CD4-positive, alpha-beta T cell treated with Interleukin-15 for 4 hours (primary cell): ENCODE measurements at regions not wholly inside any gene's neighbourhood (a gene's known extent, or its start where the extent isn't known, plus 50 kb on each side); places are given as distances from the start of the nearest gene placed in this dataset.

Experiments used
- DNase-seq: peaks from one replicate; pipeline ENCODE4 v3.0.0-alpha.2; 2020; ENCODE audit warnings: low spot score

- DNase-seq, result no peak
Measured at GRCh38 chr3:178397202-178397601, 139.0 kb upstream of the KCNMB2 start.

GRCh38 chr3:178397836-178398235 is 138.4 kb upstream of the KCNMB2 start:
- DNase-seq, result no peak

GRCh38 chr3:178404961-178405360 is 131.3 kb upstream of the KCNMB2 start:
- DNase-seq, result no peak

DNA sequence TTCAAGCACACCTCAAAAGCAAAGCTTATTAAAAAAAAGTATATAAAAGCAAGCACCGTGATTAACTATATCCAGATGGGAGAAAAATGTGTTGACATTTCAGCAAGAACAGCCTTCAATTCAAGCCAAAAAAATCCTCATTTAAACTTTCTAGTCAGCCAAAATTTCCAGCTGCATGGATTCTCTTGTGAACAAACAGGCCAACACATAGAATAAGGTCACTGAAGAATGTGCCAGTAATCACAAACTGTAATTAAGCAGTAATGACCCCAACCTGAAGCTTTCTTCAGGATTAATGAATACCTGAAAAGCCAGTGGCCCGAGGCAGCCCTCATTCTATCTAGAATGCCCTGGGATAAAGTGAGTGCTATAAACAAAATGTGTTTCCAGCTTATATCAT is 130.7 kb upstream of the KCNMB2 start:
- no peak for DNase-seq

DNA sequence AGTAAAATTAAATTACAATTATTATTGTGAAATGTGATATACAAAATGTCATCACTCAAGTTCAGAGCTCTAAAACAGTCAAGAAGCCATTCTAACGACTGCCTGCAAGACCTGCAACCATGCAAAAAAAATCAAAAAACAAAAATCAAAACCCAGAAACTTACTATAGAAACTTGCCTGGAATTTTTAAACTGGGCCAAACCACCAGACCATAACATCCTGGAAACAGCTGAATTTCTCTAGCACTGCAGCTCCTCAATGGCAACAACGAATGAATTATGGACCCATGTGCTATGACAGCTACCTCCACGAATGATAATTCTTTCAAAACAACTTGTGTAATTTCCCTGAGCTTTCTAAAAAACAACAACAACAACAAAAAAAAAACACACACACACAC is 130.0 kb upstream of the KCNMB2 start:
- DNase-seq, result no peak

DNA sequence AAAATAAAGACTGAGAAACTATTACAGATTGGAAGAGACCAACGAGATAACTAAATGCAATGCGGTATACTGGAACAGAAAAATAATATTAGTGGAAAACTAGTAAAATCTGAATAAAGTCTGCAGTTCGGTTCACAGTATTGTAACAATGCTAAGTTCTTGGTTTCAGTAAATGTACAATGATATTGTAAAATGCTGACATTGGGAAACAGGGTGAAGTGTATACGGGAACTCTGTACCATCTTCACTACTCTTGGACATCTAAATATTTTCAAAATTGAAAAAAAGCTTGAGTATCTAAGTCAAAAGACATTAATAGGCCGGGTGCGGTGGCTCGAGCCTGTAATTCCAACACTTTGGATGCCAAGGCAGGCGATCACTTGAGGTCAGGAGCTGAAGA is 120.9 kb upstream of the KCNMB2 start:
- DNase-seq, result no peak

- no peak for DNase-seq
Measured at GRCh38 chr3:178417736-178418135, 118.5 kb upstream of the KCNMB2 start.

- DNase-seq, result no peak
Measured at GRCh38 chr3:178419071-178419470, 117.2 kb upstream of the KCNMB2 start.

DNA sequence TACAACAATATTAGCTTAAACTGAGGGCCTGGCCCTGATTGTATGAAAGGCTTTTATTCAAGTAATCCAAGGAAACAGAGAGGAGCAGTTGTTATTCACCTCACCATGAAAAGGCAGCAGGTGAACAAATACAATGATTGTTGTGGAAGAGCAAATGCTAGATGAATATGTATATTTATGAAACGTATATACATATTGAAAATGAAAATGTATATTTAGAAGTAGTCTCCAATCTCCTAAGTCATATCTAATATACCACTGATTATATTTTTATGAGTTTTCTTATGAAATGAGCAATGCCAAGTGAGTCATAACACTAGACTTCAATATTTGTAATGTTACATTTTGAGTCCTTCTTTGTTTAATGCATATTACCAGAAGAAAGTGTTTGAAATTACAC is 116.2 kb upstream of the KCNMB2 start:
- no peak for DNase-seq

- DNase-seq, result no peak
Measured at GRCh38 chr3:178421069-178421468, 115.2 kb upstream of the KCNMB2 start.

- DNase-seq, result no peak
Measured at GRCh38 chr3:178422406-178422805, 113.8 kb upstream of the KCNMB2 start.

DNA sequence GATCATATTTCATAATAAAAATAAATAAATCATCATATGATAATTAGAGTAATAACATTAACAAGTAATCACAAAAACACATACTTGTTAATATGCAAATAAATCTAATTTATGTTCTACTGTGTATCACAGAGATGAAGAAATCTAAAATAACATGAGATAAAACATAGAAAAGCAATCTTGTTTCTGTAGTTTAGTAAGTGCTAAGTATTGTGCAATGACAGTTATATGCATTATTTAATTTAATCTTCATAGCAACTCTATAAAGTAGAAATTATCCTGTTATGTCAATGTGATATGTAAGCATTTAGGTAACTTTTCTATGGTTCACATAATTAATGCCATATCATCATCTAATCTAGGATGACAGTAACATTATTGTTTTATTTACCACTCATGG is 108.2 kb upstream of the KCNMB2 start:
- no peak for DNase-seq

GRCh38 chr3:178434206-178434805 is 101.9 kb upstream of the KCNMB2 start:
- no peak for DNase-seq

- no peak for DNase-seq
Measured at GRCh38 chr3:178435575-178435974, 100.7 kb upstream of the KCNMB2 start.

- DNase-seq, result no peak
Measured at GRCh38 chr3:178436773-178437172, 99.5 kb upstream of the KCNMB2 start.

DNA sequence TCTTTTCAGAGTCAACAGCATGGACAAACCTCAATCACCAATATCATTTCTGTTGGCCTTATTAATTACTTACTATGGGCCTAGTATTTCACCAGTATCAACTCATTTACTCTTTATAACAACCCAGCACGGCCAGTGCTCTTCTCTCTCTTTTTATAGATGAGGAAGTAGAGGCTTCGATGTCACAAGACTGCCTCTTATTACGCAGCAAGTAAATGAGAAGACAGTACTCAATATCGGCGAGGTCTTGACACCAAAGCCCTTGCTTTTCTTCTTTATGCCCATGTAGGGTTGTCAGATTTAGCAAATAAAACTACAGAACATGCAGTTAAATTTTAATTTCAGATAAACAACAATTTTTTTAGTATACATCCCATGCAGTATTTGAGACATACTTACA is 99.0 kb upstream of the KCNMB2 start:
- no peak for DNase-seq

- no peak for DNase-seq
Measured at GRCh38 chr3:178439504-178439903, 96.7 kb upstream of the KCNMB2 start.

GRCh38 chr3:178440043-178440442 is 96.2 kb upstream of the KCNMB2 start:
- no peak for DNase-seq

- no peak for DNase-seq
Measured at GRCh38 chr3:178443634-178444033, 92.6 kb upstream of the KCNMB2 start.

- DNase-seq, result no peak
Measured at GRCh38 chr3:178445139-178445538, 91.1 kb upstream of the KCNMB2 start.

- no peak for DNase-seq
Measured at GRCh38 chr3:178446059-178446458, 90.2 kb upstream of the KCNMB2 start.

DNA sequence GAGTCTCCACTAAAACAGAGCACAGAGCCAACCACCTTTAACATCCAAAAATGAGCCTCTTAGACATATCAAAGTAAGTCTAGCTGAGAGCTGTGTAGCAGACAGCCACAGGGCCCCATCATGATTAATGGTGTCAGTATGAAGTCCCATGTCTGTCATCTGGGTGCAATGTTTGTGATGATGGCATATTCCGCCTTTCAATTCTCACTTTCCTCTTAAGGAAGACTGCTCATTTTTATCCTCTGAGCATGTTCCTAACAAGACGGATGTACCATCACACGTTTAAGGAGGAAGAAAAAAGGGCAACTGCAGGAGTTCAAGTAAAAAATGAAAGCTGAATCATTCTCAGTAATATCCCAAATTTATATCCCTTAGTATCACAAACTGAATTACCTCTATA is 85.8 kb upstream of the KCNMB2 start:
- DNase-seq, result no peak

- no peak for DNase-seq
Measured at GRCh38 chr3:178451799-178452198, 84.4 kb upstream of the KCNMB2 start.

DNA sequence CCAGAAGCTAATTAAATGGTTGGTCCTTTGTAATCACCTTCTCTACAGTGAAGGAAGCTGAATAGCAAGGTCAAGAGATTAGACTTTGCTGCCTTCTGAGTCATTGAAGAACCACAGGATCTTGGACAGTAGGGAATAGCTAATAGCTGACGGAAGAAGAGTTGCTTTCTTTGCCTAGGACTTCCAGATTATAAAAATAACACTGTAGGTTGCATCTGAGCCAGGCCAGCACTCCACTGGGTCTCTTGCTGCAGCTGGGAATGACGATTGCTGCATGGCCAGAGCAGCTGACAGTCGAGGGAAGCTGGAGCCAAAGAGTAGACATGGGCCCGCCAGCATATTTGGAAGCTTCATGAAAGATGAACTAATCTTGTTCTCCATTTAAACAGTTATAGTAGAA is 81.5 kb upstream of the KCNMB2 start:
- no peak for DNase-seq

DNA sequence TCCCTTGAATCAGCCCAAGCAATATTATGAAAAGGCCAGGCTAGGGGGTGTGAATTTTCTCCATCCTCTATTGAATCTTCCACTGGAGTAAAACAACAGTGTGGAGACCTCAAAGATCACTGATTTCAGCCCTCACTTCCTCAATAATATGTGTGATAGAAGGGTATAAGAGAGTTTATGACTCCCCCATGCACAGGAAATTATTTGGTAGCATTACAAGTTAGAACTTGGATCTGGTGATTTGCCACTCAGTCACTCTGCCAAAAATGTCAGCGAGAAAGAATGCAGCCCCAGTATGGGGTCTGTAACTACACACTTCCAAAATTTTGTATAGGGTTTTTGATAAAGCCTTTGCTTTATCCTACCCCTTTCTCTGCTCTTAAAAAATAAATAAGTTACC is 81.0 kb upstream of the KCNMB2 start:
- no peak for DNase-seq
